Endothelial cell of umbilical vein (primary cell): ENCODE measurements at regions not wholly inside any gene's neighbourhood (a gene's known extent, or its start where the extent isn't known, plus 50 kb on each side); places are given as distances from the start of the nearest gene placed in this dataset.

Source experiments
- BruUV-seq: library from RNA; stranded (reverse); fragments of 400-500 nt; replicated peaks from 2 replicates; lab custom pipeline; 2021; lab: Mats Ljungman, UMichigan
- CTCF ChIA-PET: fragments of 300-600, 350-600 bp; sonication (Branson Sonifier 250); formaldehyde crosslinking; loops from one replicate; lab custom pipeline; 2021; ENCODE audit warnings: antibody characterized with exemption, inconsistent platforms; lab: Charles Lee
- POLR2A ChIA-PET: fragments of 300-600, 350-600 bp; sonication (Branson Sonifier 250); formaldehyde crosslinking; loops from one replicate; lab custom pipeline; 2021; ENCODE audit warnings: antibody characterized with exemption, inconsistent platforms; lab: Charles Lee
- DNase-seq: peaks from one replicate; pipeline ENCODE4 v3.0.0-alpha.2; 2011; ENCODE audit warnings: low read depth, low spot score
- FAIRE-seq: peaks from 2 replicates; lab custom pipeline; 2011; peaks lifted over from hg19 to GRCh38; lab: Jason Lieb, UNC
- H2AFZ ChIP-seq: 2 replicates; pipeline ENCODE4 v1.6.0; 2012; ENCODE audit warnings: low read depth, low read length, control low read depth, inconsistent platforms
- H3K27ac ChIP-seq: 2 replicates; pipeline ENCODE4 v1.5.1; 2011; ENCODE audit warnings: low read depth, mild to moderate bottlenecking, control low read depth, low read length, moderate library complexity; ENCODE audit not compliant: insufficient read depth
- H3K27me3 ChIP-seq, 2 experiments: 2 replicates each; pipeline versions ENCODE4 v1.6.0 to v1.6.1; 2011; ENCODE audit warnings: low read length in 2 of 2, mixed read lengths in 1 of 2; ENCODE audit not compliant: control insufficient read depth in 2 of 2, insufficient read depth in 2 of 2
- H3K36me3 ChIP-seq, 2 experiments: 2 replicates in 1 of 2; 3 replicates in 1 of 2; pipeline ENCODE4 v1.5.1; 2011; ENCODE audit warnings: low read length in 2 of 2, mild to moderate bottlenecking in 1 of 2, moderate library complexity in 1 of 2; ENCODE audit not compliant: control insufficient read depth in 2 of 2, insufficient read depth in 2 of 2; ENCODE audit errors: extremely low read depth in 1 of 2
- H3K4me1 ChIP-seq: 3 replicates; pipeline ENCODE4 v1.5.1; 2011; ENCODE audit warnings: mild to moderate bottlenecking, low read length; ENCODE audit not compliant: control insufficient read depth, insufficient read depth; ENCODE audit errors: extremely low read depth
- H3K4me2 ChIP-seq: 2 replicates; pipeline ENCODE4 v1.6.1; 2011; ENCODE audit warnings: low read length, control low read depth, mixed read lengths; ENCODE audit not compliant: insufficient read depth
- H3K4me3 ChIP-seq, 3 experiments: fragments of 200-600 bp in 1 of 3; sonication (generic), shearing (Covaris generic) in 1 of 3; replicated peaks in 1 of 3; 2 replicates each; pipeline ENCODE4 v1.5.1; 2011 to 2016; ENCODE audit warnings: control low read depth in 3 of 3, low read length in 3 of 3, mild to moderate bottlenecking in 2 of 3, inconsistent platforms in 1 of 3, low read depth in 1 of 3, moderate library complexity in 1 of 3; ENCODE audit not compliant: insufficient read depth in 1 of 3
- H3K79me2 ChIP-seq: 2 replicates; pipeline ENCODE4 v1.6.0; 2012; ENCODE audit warnings: low read length, inconsistent platforms; ENCODE audit not compliant: control insufficient read depth, insufficient read depth
- H3K9ac ChIP-seq: replicated peaks from 2 replicates; pipeline ENCODE3; 2011; ENCODE audit warnings: low read length, control low read depth; ENCODE audit not compliant: insufficient read depth; ENCODE audit errors: extremely low read depth
- H3K9me1 ChIP-seq: replicated peaks from 3 replicates; pipeline ENCODE4 v1.6.0; 2011; ENCODE audit warnings: mild to moderate bottlenecking, low read length; ENCODE audit not compliant: control insufficient read depth, insufficient read depth; ENCODE audit errors: extremely low read depth
- H3K9me3 ChIP-seq: replicated peaks from 2 replicates; pipeline ENCODE4 v1.5.1; 2012; ENCODE audit warnings: low read length, inconsistent platforms; ENCODE audit not compliant: control insufficient read depth, insufficient read depth
- H4K20me1 ChIP-seq: replicated peaks from 2 replicates; pipeline ENCODE3; 2011; ENCODE audit warnings: mild to moderate bottlenecking, low read length; ENCODE audit not compliant: control insufficient read depth, insufficient read depth; ENCODE audit errors: extremely low read depth
- CTCF ChIP-seq, 2 donors: IDR thresholded peaks; 1 replicate in 1 of 2; 2 replicates in 1 of 2; pipeline ENCODE4 v1.5.1; 2011; ENCODE audit warnings: low read length in 2 of 2, mild to moderate bottlenecking in 2 of 2, moderate library complexity in 2 of 2, control low read depth in 1 of 2, inconsistent platforms in 1 of 2, low read depth in 1 of 2; ENCODE audit not compliant: insufficient read depth in 1 of 2; ENCODE audit errors: extremely low read depth in 1 of 2
- EZH2 ChIP-seq: IDR thresholded peaks from 2 replicates; pipeline ENCODE4 v1.6.1; 2012; ENCODE audit warnings: borderline replicate concordance, low read depth, mild to moderate bottlenecking, moderate library complexity, low read length, inconsistent platforms; ENCODE audit not compliant: severe bottlenecking
- FOS ChIP-seq: IDR thresholded peaks from 2 replicates; pipeline ENCODE4 v1.6.1; 2011; ENCODE audit warnings: mild to moderate bottlenecking, low read length, moderate library complexity, borderline replicate concordance; ENCODE audit not compliant: insufficient read depth
- GATA2 ChIP-seq: IDR thresholded peaks from 2 replicates; pipeline ENCODE4 v1.7.0; 2011; ENCODE audit warnings: low read depth, mild to moderate bottlenecking, moderate library complexity, mixed read lengths, low read length; ENCODE audit not compliant: insufficient read length, insufficient read depth
- JUN ChIP-seq: IDR thresholded peaks from 2 replicates; pipeline ENCODE4 v1.6.1; 2011; ENCODE audit warnings: borderline replicate concordance, low read depth; ENCODE audit not compliant: insufficient read length, insufficient read depth
- MYC ChIP-seq: IDR thresholded peaks from one replicate; pipeline ENCODE4 v1.6.1; 2011; ENCODE audit warnings: mild to moderate bottlenecking, low read depth, low read length
- POLR2A ChIP-seq: IDR thresholded peaks from 2 replicates; pipeline ENCODE4 v1.6.1; 2012; ENCODE audit warnings: low read depth, mild to moderate bottlenecking, control low read depth, low read length
- POLR2AphosphoS5 ChIP-seq: IDR thresholded peaks from 2 replicates; pipeline ENCODE4 v1.6.1; 2012; ENCODE audit warnings: low read depth, mild to moderate bottlenecking, control low read depth, low read length, moderate library complexity; ENCODE audit not compliant: insufficient read depth
- dilution Hi-C: fragments of 300-500 bp; cut with MboI; formaldehyde crosslinking; loops from one replicate; pipeline ENCODE4 v1.15.0; 2019; ENCODE audit warnings: low sequenced_read_pairs; ENCODE audit not compliant: extremely low pct_ligation_motif_present
- intact Hi-C: fragments of 100-400 bp; cut with micrococcal nuclease; formaldehyde crosslinking; loops from one replicate; pipeline ENCODE4 v1.10.0; 2022
- TF ChIP-seq, protein P1 (sequence below): IDR thresholded peaks from 2 replicates; pipeline ENCODE4 v1.6.1; 2011; ENCODE audit not compliant: insufficient read depth, insufficient read length

- CTCF ChIA-PET: no interaction called here
- dilution Hi-C loops (no loop called here), intact Hi-C loops (no loop called here)
- BruUV-seq: no TSS peak
- Histone ChIP-seq H2AFZ (no peak overlapping the region), H3K27me3 (no peaks in the 10 kb centered on the region), H3K4me3 (no peak overlapping the region), H3K9ac (no peak overlapping the region), H3K9me1 (no peaks in the 10 kb centered on the region), H3K4me2 (no peak overlapping the region), H3K4me1 (no peaks in the 10 kb centered on the region), H3K79me2 (no peaks in the 10 kb centered on the region), H4K20me1 (no peaks in the 10 kb centered on the region), H3K27ac (no peak overlapping the region), H3K36me3 (no peaks in the 10 kb centered on the region), H3K9me3 (no peaks in the 10 kb centered on the region)
- DNase-seq (no peak), FAIRE-seq (no peak)
- TF ChIP-seq POLR2AphosphoS5 (no peak), CTCF (IDR thresholded peaks at IDR 0.05; ENCODE audit: extremely low read depth in 1 of 2, insufficient read depth in 1 of 2, low read depth in 1 of 2, low read length in 2 of 2) (no peak), GATA2 (no peak), FOS (no peak), MYC (no peak), JUN (no peak), EZH2 (no peak), POLR2A (no peak)
- TF ChIP-seq, protein P1, sequence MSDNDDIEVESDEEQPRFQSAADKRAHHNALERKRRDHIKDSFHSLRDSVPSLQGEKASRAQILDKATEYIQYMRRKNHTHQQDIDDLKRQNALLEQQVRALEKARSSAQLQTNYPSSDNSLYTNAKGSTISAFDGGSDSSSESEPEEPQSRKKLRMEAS: no peak
- POLR2A ChIA-PET: no interaction called here
Measured at GRCh38 chr13:86051134-86052103, 252.2 kb upstream of the SLITRK6 start.
